H9 (cell line): ENCODE measurements at regions not wholly inside any gene's neighbourhood (a gene's known extent, or its start where the extent isn't known, plus 50 kb on each side); places are given as distances from the start of the nearest gene placed in this dataset.
A peak's percentile ranks its signal among the peaks of the same experiment; 100 is the strongest.
"Not testable (repeated sequence)": the region's sequence is repeated elsewhere in the genome, so short reads cannot be mapped to it uniquely, and the experiment has no call there.

Source experiments
- DNase-seq: peaks from one replicate; pipeline ENCODE4 v3.0.0-alpha.2; 2017
- H2AFZ ChIP-seq: one replicate; pipeline ENCODE4 v1.6.1; 2013; ENCODE audit warnings: mild to moderate bottlenecking, low read length, control low read depth, moderate library complexity
- H2AK5ac ChIP-seq: 2 replicates; pipeline ENCODE4 v1.6.1; 2013; ENCODE audit warnings: low read length, control low read depth, mixed read lengths; ENCODE audit not compliant: insufficient read length
- H2BK120ac ChIP-seq: one replicate; pipeline ENCODE4 v1.6.1; 2013; ENCODE audit warnings: low read depth, mild to moderate bottlenecking, low read length, control low read depth, inconsistent platforms; ENCODE audit not compliant: poor library complexity, severe bottlenecking
- H2BK12ac ChIP-seq: 2 replicates; pipeline ENCODE4 v1.6.1; 2013; ENCODE audit warnings: low read length, control low read depth, mixed read lengths, low read depth; ENCODE audit not compliant: insufficient read length
- H2BK15ac ChIP-seq: 2 replicates; pipeline ENCODE4 v1.6.1; 2013; ENCODE audit warnings: low read depth, low read length, control low read depth
- H2BK20ac ChIP-seq: one replicate; pipeline ENCODE4 v1.6.1; 2013; ENCODE audit warnings: low read depth, mild to moderate bottlenecking, low read length, control low read depth, inconsistent platforms; ENCODE audit not compliant: poor library complexity, severe bottlenecking
- H2BK5ac ChIP-seq: 2 replicates; pipeline ENCODE4 v1.6.1; 2013; ENCODE audit warnings: low read length, control low read depth, mixed read lengths; ENCODE audit not compliant: insufficient read length
- H3K14ac ChIP-seq: 2 replicates; pipeline ENCODE4 v1.6.1; 2013; ENCODE audit warnings: low read length, control low read depth; ENCODE audit not compliant: insufficient read depth
- H3K18ac ChIP-seq: 2 replicates; pipeline ENCODE4 v1.6.1; 2013; ENCODE audit warnings: low read depth, mild to moderate bottlenecking, mixed read lengths, low read length, control low read depth; ENCODE audit not compliant: insufficient read length
- H3K23ac ChIP-seq: 2 replicates; pipeline ENCODE4 v1.6.1; 2013; ENCODE audit warnings: low read length, control low read depth, mixed read lengths, low read depth; ENCODE audit not compliant: insufficient read length
- H3K23me2 ChIP-seq: 2 replicates; pipeline ENCODE4 v1.6.1; 2013; ENCODE audit warnings: low read depth, mild to moderate bottlenecking, mixed read lengths, low read length, control low read depth; ENCODE audit not compliant: insufficient read length, poor library complexity, severe bottlenecking
- H3K27ac ChIP-seq: 2 replicates; pipeline ENCODE4 v1.5.1; 2013; ENCODE audit warnings: low read length, control low read depth, mixed read lengths, low read depth; ENCODE audit not compliant: insufficient read length
- H3K27me3 ChIP-seq: 2 replicates; pipeline ENCODE4 v1.6.1; 2013; ENCODE audit warnings: low read length, control low read depth, inconsistent platforms; ENCODE audit not compliant: insufficient read depth
- H3K4ac ChIP-seq: 2 replicates; pipeline ENCODE4 v1.6.1; 2013; ENCODE audit warnings: low read depth, mild to moderate bottlenecking, control low read depth, inconsistent platforms, low read length, moderate library complexity
- H3K4me1 ChIP-seq: 2 replicates; pipeline ENCODE4 v1.6.1; 2013; ENCODE audit warnings: low read length, control low read depth, inconsistent platforms; ENCODE audit not compliant: insufficient read depth
- H3K4me2 ChIP-seq: 2 replicates; pipeline ENCODE4 v1.6.1; 2013; ENCODE audit warnings: low read length, control low read depth, mixed read lengths; ENCODE audit not compliant: insufficient read length, insufficient read depth
- H3K56ac ChIP-seq: 2 replicates; pipeline ENCODE4 v1.6.1; 2013; ENCODE audit warnings: low read depth, mild to moderate bottlenecking, mixed read lengths, low read length, control low read depth; ENCODE audit not compliant: insufficient read length
- H3K79me1 ChIP-seq: 2 replicates; pipeline ENCODE4 v1.6.1; 2013; ENCODE audit warnings: low read depth, mild to moderate bottlenecking, moderate library complexity, low read length, control low read depth, inconsistent platforms; ENCODE audit not compliant: insufficient read depth, poor library complexity, severe bottlenecking
- H3K79me2 ChIP-seq: 2 replicates; pipeline ENCODE4 v1.6.1; 2013; ENCODE audit warnings: low read length, control low read depth, inconsistent platforms; ENCODE audit not compliant: insufficient read depth
- H3K9ac ChIP-seq: 2 replicates; pipeline ENCODE4 v1.6.1; 2013; ENCODE audit warnings: low read length, control low read depth, mixed read lengths; ENCODE audit not compliant: insufficient read length; ENCODE audit errors: extremely low read depth
- H3K9me3 ChIP-seq: one replicate; pipeline ENCODE4 v1.6.1; 2013; ENCODE audit warnings: low read depth, low read length, inconsistent platforms; ENCODE audit not compliant: control insufficient read depth
- H3T11ph ChIP-seq: one replicate; pipeline ENCODE4 v1.6.1; 2013; ENCODE audit warnings: mild to moderate bottlenecking, low read length, control low read depth, inconsistent platforms
- H4K20me1 ChIP-seq: one replicate; pipeline ENCODE4 v1.6.1; 2013; ENCODE audit not compliant: control insufficient read depth, insufficient read length, insufficient read depth
- H4K5ac ChIP-seq: 2 replicates; pipeline ENCODE4 v1.6.1; 2013; ENCODE audit warnings: low read depth, mild to moderate bottlenecking, mixed read lengths, low read length, control low read depth; ENCODE audit not compliant: insufficient read length
- H4K8ac ChIP-seq: replicated peaks from 2 replicates; pipeline ENCODE4 v1.6.1; 2013; ENCODE audit warnings: low read length, control low read depth, mixed read lengths, low read depth; ENCODE audit not compliant: insufficient read length
- H4K91ac ChIP-seq: 2 replicates; pipeline ENCODE4 v1.6.1; 2013; ENCODE audit warnings: low read depth, mild to moderate bottlenecking, moderate library complexity, mixed read lengths, low read length, control low read depth; ENCODE audit not compliant: insufficient read length
- H3K27ac Mint-ChIP-seq, 3 experiments: 2 replicates in 2 of 3; 3 replicates in 1 of 3; pipeline ENCODE4 v1.8.0; 2020 to 2021; ENCODE audit warnings: mixed read lengths in 3 of 3, mild to moderate bottlenecking in 1 of 3, moderate library complexity in 1 of 3
- H3K27me3 Mint-ChIP-seq: 2 replicates; pipeline ENCODE4 v1.8.0; 2021; ENCODE audit warnings: low read depth, mild to moderate bottlenecking, moderate library complexity, mixed read lengths
- H3K36me3 Mint-ChIP-seq, 3 experiments: 2 replicates in 2 of 3; 3 replicates in 1 of 3; pipeline ENCODE4 v1.8.0; 2020 to 2021; ENCODE audit warnings: low read depth in 3 of 3, mixed read lengths in 3 of 3; ENCODE audit not compliant: insufficient read depth in 1 of 3
- H3K4me1 Mint-ChIP-seq, 2 experiments: 2 replicates each; pipeline ENCODE4 v1.8.0; 2020; ENCODE audit warnings: mixed read lengths in 2 of 2
- H3K4me3 Mint-ChIP-seq, 2 experiments: 2 replicates in 1 of 2; 3 replicates in 1 of 2; pipeline ENCODE4 v1.8.0; 2020 to 2021; ENCODE audit warnings: mild to moderate bottlenecking in 2 of 2, mixed read lengths in 2 of 2, moderate library complexity in 1 of 2
- H3K9me3 Mint-ChIP-seq, 2 experiments: 2 replicates in 1 of 2; 3 replicates in 1 of 2; pipeline ENCODE4 v1.8.0; 2020; ENCODE audit warnings: mild to moderate bottlenecking in 2 of 2, mixed read lengths in 2 of 2, moderate library complexity in 1 of 2
- WGBS: extraction: QIAGEN DNeasy Blood & Tissue Kit; methylation state at CpG from one replicate; pipeline ENCODE4 v1.1.7; 2013; ENCODE audit warnings: missing lambda C conversion rate, low lambda C conversion rate, mixed read lengths; ENCODE audit not compliant: insufficient read length; ENCODE audit errors: extremely low coverage; 5-methylcytosine and 5-hydroxymethylcytosine counted together
- TF ChIP-seq, protein P1 (sequence below): fragments of 200-600 bp; sonication (generic); conservative IDR thresholded peaks from 3 replicates; pipeline ENCODE4 v1.8.0; 2021; ENCODE audit warnings: antibody characterized with exemption, mild to moderate bottlenecking

DNA sequence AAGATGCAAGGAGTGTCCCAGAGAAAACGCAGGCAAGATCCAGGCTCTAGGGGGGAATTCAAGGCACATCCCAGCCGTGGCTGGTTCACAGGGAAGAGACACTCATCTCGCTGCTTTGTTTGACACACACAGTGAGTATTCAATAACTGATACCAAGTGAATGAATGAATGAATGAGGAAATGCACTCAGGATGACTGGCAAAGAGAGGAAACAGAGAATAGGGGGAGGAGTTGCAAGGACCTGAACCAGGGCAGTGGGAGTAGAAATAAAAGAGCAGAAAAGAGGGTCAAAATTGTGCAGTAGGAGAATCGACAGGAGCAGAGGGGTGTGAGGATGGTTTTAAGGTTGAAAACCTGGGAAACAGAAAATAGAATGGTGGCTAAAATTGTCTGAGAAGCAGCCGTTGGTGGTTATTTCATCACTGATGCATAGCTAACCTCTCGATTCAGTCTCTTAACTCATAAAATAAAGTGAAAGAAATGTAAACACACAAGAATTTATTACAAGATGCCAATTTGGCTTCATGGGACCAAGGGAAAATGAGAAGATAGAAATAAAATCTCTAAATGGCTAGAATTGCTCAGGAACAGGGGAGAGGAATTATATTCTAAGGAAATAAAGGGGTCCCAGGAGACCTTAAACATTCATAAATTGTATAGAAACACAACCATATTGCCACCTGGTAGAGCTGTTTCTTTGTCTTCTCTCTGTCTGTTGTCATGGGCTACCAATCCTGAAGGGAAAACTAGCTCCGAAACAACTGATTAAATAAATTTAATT, 63.9 kb upstream of the PHLPP1 start:
- H3K27ac ChIP-seq: no peak overlapping the region
- H3K9me3 ChIP-seq: no peaks in the 10 kb centered on the region
- H3K27ac Mint-ChIP-seq: peak overlapping the region in 1 of 3 experiments; percentile 25; a peak in 2 of 7 replicates

DNA sequence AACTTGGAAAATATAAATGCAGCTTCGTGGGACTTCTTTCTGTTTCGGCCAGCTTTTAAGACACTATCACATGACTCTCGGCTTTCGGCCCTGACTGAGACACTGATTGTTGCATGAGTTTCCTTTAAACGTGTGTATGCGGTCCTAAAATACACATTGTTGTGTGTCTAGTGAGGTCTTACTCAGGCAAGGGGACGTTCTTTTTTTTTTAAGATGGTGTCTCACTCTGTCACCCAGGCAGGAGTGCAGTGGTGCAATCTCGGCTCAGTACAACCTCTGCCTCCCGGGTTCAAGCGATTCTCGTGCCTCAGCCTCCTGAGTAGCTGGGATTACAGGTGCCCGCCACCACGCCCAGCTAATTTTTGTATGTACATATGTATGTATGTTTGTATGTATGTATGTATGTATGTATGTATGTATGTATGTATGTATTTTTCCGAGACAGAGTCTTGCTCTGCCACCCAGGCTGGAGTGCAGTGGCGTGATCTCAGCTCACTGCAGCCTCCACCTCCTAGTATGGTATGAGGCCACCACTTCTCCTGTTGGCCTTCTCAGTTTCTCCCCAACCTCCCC, 63.2 kb upstream of the PHLPP1 start:
- H4K91ac ChIP-seq, H3T11ph ChIP-seq, H3K18ac ChIP-seq, H2BK5ac ChIP-seq, H3K27me3 Mint-ChIP-seq, H3K27ac Mint-ChIP-seq, H4K5ac ChIP-seq, H3K9me3 ChIP-seq, H3K23me2 ChIP-seq, H3K36me3 Mint-ChIP-seq, H4K8ac ChIP-seq, H3K4me1 Mint-ChIP-seq, H3K79me1 ChIP-seq, H2AK5ac ChIP-seq, H3K4me1 ChIP-seq, H2AFZ ChIP-seq, H4K20me1 ChIP-seq, H3K9me3 Mint-ChIP-seq, H3K56ac ChIP-seq, H2BK15ac ChIP-seq, H3K14ac ChIP-seq, H2BK20ac ChIP-seq, H3K4ac ChIP-seq, H3K4me2 ChIP-seq, DNase-seq, H2BK12ac ChIP-seq, H3K9ac ChIP-seq, H3K4me3 Mint-ChIP-seq, H2BK120ac ChIP-seq, H3K27me3 ChIP-seq, H3K79me2 ChIP-seq, H3K27ac ChIP-seq, H3K23ac ChIP-seq: not testable (repeated sequence)
- WGBS: no CpG with 5 or more reads among the region's 15 CpGs

More for the DNA sequence above, 63.9 kb upstream of the PHLPP1 start:
- no peaks in the 10 kb centered on the region for H4K20me1 ChIP-seq
- no peak overlapping the region for H4K5ac ChIP-seq
- H3K4me3 Mint-ChIP-seq: no peak overlapping the region
- H2AFZ ChIP-seq: no peak overlapping the region
- no CpG with 5 or more reads among the region's 7 CpGs for WGBS
- no peak for DNase-seq
- no peak overlapping the region for H4K8ac ChIP-seq
- no peak overlapping the region for H2BK120ac ChIP-seq
- peaks cover 5 to 8% of the 10 kb centered on the region in 2 experiments for H3K4me1 Mint-ChIP-seq
- H3K23me2 ChIP-seq: no peaks in the 10 kb centered on the region
- H3K9me3 Mint-ChIP-seq: no peaks in the 10 kb centered on the region
- H4K91ac ChIP-seq: no peak overlapping the region
- H3K23ac ChIP-seq: no peak overlapping the region
- H2AK5ac ChIP-seq: no peak overlapping the region
- H2BK15ac ChIP-seq: no peak overlapping the region
- H3K79me2 ChIP-seq: no peaks in the 10 kb centered on the region
- no peaks in the 10 kb centered on the region for H3K4me1 ChIP-seq
- no peak overlapping the region for H3K18ac ChIP-seq
- H2BK12ac ChIP-seq: no peak overlapping the region
- H3K27me3 ChIP-seq: no peaks in the 10 kb centered on the region
- no peak overlapping the region for H2BK20ac ChIP-seq
- H3K56ac ChIP-seq: no peak overlapping the region
- H3T11ph ChIP-seq: no peak overlapping the region
- H3K4ac ChIP-seq: no peak overlapping the region
- H2BK5ac ChIP-seq: no peak overlapping the region
- H3K27me3 Mint-ChIP-seq: peaks cover 2% of the 10 kb centered on the region; the same call in 1 of the 2 replicates
- no peak overlapping the region for H3K14ac ChIP-seq
- H3K79me1 ChIP-seq: no peaks in the 10 kb centered on the region
- H3K4me2 ChIP-seq: no peak overlapping the region
- no peaks in the 10 kb centered on the region for H3K36me3 Mint-ChIP-seq
- H3K9ac ChIP-seq: no peak overlapping the region
- TF ChIP-seq, protein P1, sequence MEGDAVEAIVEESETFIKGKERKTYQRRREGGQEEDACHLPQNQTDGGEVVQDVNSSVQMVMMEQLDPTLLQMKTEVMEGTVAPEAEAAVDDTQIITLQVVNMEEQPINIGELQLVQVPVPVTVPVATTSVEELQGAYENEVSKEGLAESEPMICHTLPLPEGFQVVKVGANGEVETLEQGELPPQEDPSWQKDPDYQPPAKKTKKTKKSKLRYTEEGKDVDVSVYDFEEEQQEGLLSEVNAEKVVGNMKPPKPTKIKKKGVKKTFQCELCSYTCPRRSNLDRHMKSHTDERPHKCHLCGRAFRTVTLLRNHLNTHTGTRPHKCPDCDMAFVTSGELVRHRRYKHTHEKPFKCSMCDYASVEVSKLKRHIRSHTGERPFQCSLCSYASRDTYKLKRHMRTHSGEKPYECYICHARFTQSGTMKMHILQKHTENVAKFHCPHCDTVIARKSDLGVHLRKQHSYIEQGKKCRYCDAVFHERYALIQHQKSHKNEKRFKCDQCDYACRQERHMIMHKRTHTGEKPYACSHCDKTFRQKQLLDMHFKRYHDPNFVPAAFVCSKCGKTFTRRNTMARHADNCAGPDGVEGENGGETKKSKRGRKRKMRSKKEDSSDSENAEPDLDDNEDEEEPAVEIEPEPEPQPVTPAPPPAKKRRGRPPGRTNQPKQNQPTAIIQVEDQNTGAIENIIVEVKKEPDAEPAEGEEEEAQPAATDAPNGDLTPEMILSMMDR: no peak
